Nephron (organoid): ENCODE measurements at regions not wholly inside any gene's neighbourhood (a gene's known extent, or its start where the extent isn't known, plus 50 kb on each side); places are given as distances from the start of the nearest gene placed in this dataset.

Source experiments
- H3K27ac Mint-ChIP-seq, 3 experiments: 2 replicates each; pipeline ENCODE4 v1.8.0; 2020; ENCODE audit warnings: mixed read lengths in 3 of 3, mild to moderate bottlenecking in 2 of 3, moderate library complexity in 1 of 3
- H3K27me3 Mint-ChIP-seq: 2 replicates; pipeline ENCODE4 v1.8.0; 2021; ENCODE audit warnings: low read depth, mild to moderate bottlenecking, moderate library complexity, mixed read lengths
- H3K36me3 Mint-ChIP-seq: 2 replicates; pipeline ENCODE4 v1.8.0; 2020; ENCODE audit warnings: low read depth, mixed read lengths
- H3K4me1 Mint-ChIP-seq: 2 replicates; pipeline ENCODE4 v1.8.0; 2020; ENCODE audit warnings: mixed read lengths
- H3K4me3 Mint-ChIP-seq, 3 experiments: 2 replicates each; pipeline ENCODE4 v1.8.0; 2020; ENCODE audit warnings: mild to moderate bottlenecking in 3 of 3, mixed read lengths in 3 of 3, moderate library complexity in 2 of 3
- H3K9me3 Mint-ChIP-seq: 2 replicates; pipeline ENCODE4 v1.8.0; 2020; ENCODE audit warnings: mixed read lengths
- TF ChIP-seq, protein P1 (sequence below), 3 experiments: fragments of 200-600 bp; sonication (generic); IDR thresholded peaks; one replicate each; pipeline ENCODE4 v1.5.0; 2021; ENCODE audit warnings: antibody characterized with exemption in 3 of 3; ENCODE audit not compliant: unreplicated experiment in 3 of 3

- Mint-ChIP-seq H3K36me3 (no peaks in the 10 kb centered on the region), H3K27ac (no peak overlapping the region), H3K27me3 (no peaks in the 10 kb centered on the region), H3K4me3 (no peak overlapping the region), H3K4me1 (no peaks in the 10 kb centered on the region), H3K9me3 (peaks cover 9% of the 10 kb centered on the region)
- TF ChIP-seq, protein P1, sequence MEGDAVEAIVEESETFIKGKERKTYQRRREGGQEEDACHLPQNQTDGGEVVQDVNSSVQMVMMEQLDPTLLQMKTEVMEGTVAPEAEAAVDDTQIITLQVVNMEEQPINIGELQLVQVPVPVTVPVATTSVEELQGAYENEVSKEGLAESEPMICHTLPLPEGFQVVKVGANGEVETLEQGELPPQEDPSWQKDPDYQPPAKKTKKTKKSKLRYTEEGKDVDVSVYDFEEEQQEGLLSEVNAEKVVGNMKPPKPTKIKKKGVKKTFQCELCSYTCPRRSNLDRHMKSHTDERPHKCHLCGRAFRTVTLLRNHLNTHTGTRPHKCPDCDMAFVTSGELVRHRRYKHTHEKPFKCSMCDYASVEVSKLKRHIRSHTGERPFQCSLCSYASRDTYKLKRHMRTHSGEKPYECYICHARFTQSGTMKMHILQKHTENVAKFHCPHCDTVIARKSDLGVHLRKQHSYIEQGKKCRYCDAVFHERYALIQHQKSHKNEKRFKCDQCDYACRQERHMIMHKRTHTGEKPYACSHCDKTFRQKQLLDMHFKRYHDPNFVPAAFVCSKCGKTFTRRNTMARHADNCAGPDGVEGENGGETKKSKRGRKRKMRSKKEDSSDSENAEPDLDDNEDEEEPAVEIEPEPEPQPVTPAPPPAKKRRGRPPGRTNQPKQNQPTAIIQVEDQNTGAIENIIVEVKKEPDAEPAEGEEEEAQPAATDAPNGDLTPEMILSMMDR (IDR thresholded peaks at IDR 0.05; ENCODE audit: unreplicated experiment in 3 of 3) = no peak
Measured at GRCh38 chr3:90241481-90241880, 1134.1 kb downstream of the EPHA3 start.

DNA sequence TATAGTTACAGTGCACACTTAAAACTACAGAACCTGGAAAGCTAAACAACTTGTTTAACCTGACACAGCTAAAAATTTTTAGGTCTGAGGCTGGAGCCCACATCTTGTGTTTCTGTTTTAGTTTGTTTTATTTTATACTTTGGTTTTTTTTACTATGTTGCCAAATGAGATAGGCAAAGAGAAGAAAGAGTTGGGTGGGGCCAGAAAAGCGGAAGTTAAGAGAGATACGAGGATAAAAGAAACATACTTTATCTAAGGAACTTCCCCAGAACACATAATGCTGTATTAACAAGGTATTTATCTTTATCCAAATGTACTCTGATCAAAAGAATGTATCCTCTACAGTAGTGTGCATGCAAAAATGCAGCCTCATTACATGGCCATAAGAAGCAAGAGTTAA, 1145.7 kb downstream of the EPHA3 start:
- Mint-ChIP-seq H3K9me3 (no peaks in the 10 kb centered on the region), H3K27me3 (no peaks in the 10 kb centered on the region), H3K4me3 (no peak overlapping the region), H3K36me3 (no peaks in the 10 kb centered on the region), H3K4me1 (no peaks in the 10 kb centered on the region), H3K27ac (no peak overlapping the region)
- TF ChIP-seq, protein P1 (IDR thresholded peaks at IDR 0.05; ENCODE audit: unreplicated experiment in 3 of 3) = no peak

- TF ChIP-seq, protein P1 (IDR thresholded peaks at IDR 0.05; ENCODE audit: unreplicated experiment in 3 of 3) = no peak
- Mint-ChIP-seq H3K9me3 (peaks cover 11% of the 10 kb centered on the region), H3K4me3 (no peak overlapping the region), H3K27me3 (no peaks in the 10 kb centered on the region), H3K27ac (no peak overlapping the region), H3K4me1 (no peaks in the 10 kb centered on the region), H3K36me3 (no peaks in the 10 kb centered on the region)
Measured at GRCh38 chr3:90261481-90262433, 1154.3 kb downstream of the EPHA3 start.
